SK-N-SH (cell line): ENCODE measurements at regions not wholly inside any gene's neighbourhood (a gene's known extent, or its start where the extent isn't known, plus 50 kb on each side); places are given as distances from the start of the nearest gene placed in this dataset.

Source experiments
- CTCF ChIA-PET: fragments of 300-600, 350-600 bp; formaldehyde crosslinking; extraction: SDS; loops from one replicate; lab custom pipeline; 2021; lab: Yijun Ruan, JAX
- POLR2A ChIA-PET: fragments of 350-600 bp; sonication (Branson Sonifier 250); formaldehyde crosslinking; extraction: SDS; loops from one replicate; lab custom pipeline; 2020; ENCODE audit warnings: antibody characterized with exemption, inconsistent platforms; lab: Yijun Ruan, JAX
- DNase-seq: peaks from one replicate; pipeline ENCODE4 v3.0.0; 2012
- H2AFZ ChIP-seq: fragments of 200-600 bp; sonication (generic); 2 replicates; pipeline ENCODE4 v1.8.1; 2016; ENCODE audit warnings: antibody characterized with exemption, mild to moderate bottlenecking, low read depth
- H3F3A ChIP-seq: fragments of 200-600 bp; sonication (generic); replicated peaks from 2 replicates; pipeline ENCODE3; 2016; ENCODE audit warnings: antibody characterized with exemption, mild to moderate bottlenecking; ENCODE audit not compliant: insufficient read depth
- H3K27ac ChIP-seq, 2 experiments: fragments of 200-500 bp in 1 of 2; fragments of 200-600 bp in 1 of 2; sonication (Bioruptor generic) in 1 of 2; sonication (generic), shearing (Covaris generic) in 1 of 2; 2 replicates each; pipeline versions ENCODE4 v1.5.1 to v1.6.1; 2014 to 2016; ENCODE audit warnings: low read depth in 2 of 2, inconsistent platforms in 1 of 2, low read length in 1 of 2, mild to moderate bottlenecking in 1 of 2, mixed read lengths in 1 of 2
- H3K27me3 ChIP-seq: fragments of 200-600 bp; sonication (generic), shearing (Covaris generic); 2 replicates; pipeline ENCODE4 v1.6.1; 2016; ENCODE audit warnings: mixed run types; ENCODE audit not compliant: insufficient read depth
- H3K36me3 ChIP-seq, 2 experiments: fragments of 200-500 bp in 1 of 2; fragments of 200-600 bp in 1 of 2; sonication (Bioruptor generic) in 1 of 2; sonication (generic) in 1 of 2; replicated peaks in 1 of 2; 2 replicates each; pipeline versions ENCODE3 to v1.5.1; 2014 to 2016; ENCODE audit warnings: low read length in 1 of 2, mild to moderate bottlenecking in 1 of 2; ENCODE audit not compliant: insufficient read depth in 2 of 2, control insufficient read depth in 1 of 2
- H3K4me1 ChIP-seq, 2 experiments: fragments of 200-500 bp in 1 of 2; fragments of 200-600 bp in 1 of 2; sonication (Bioruptor generic) in 1 of 2; sonication (generic), shearing (Covaris generic) in 1 of 2; 2 replicates each; pipeline versions ENCODE4 v1.5.1 to v1.6.1; 2014 to 2016; ENCODE audit warnings: low read depth in 1 of 2, low read length in 1 of 2, mixed run types in 1 of 2; ENCODE audit not compliant: insufficient read depth in 2 of 2, control insufficient read depth in 1 of 2
- H3K4me2 ChIP-seq: fragments of 200-600 bp; sonication (generic), shearing (Covaris generic); 2 replicates; pipeline ENCODE4 v1.6.1; 2017; ENCODE audit warnings: mixed run types
- H3K4me3 ChIP-seq, 2 experiments: fragments of 200-500 bp in 1 of 2; fragments of 200-600 bp in 1 of 2; sonication (Bioruptor generic) in 1 of 2; sonication (generic), shearing (Covaris generic) in 1 of 2; 2 replicates each; pipeline versions ENCODE4 v1.5.1 to v1.8.1; 2014 to 2016; ENCODE audit warnings: low read depth in 2 of 2, inconsistent platforms in 1 of 2, low read length in 1 of 2, mild to moderate bottlenecking in 1 of 2, mixed read lengths in 1 of 2, moderate library complexity in 1 of 2
- H3K79me2 ChIP-seq: fragments of 200-600 bp; sonication (generic); 2 replicates; pipeline ENCODE4 v1.8.1; 2017; ENCODE audit warnings: mild to moderate bottlenecking; ENCODE audit not compliant: insufficient read depth
- H3K9ac ChIP-seq: fragments of 200-600 bp; sonication (generic); 2 replicates; pipeline ENCODE4 v1.6.1; 2017; ENCODE audit warnings: mixed run types
- H3K9me2 ChIP-seq: fragments of 200-600 bp; sonication (generic); 2 replicates; pipeline ENCODE4 v1.6.1; 2017; ENCODE audit warnings: mixed run types
- H3K9me3 ChIP-seq: fragments of 200-600 bp; sonication (generic); 2 replicates; pipeline ENCODE4 v1.6.1; 2017; ENCODE audit warnings: mixed run types, mild to moderate bottlenecking, moderate library complexity
- H4K20me1 ChIP-seq: fragments of 200-600 bp; sonication (generic); 2 replicates; pipeline ENCODE4 v1.6.1; 2017; ENCODE audit warnings: mild to moderate bottlenecking, mixed run types; ENCODE audit not compliant: insufficient read depth
- EZH2phosphoT487 ChIP-seq: fragments of 200-600 bp; sonication (generic); IDR thresholded peaks from 2 replicates; pipeline ENCODE4 v1.6.1; 2017; ENCODE audit warnings: low read depth, mixed run types, mild to moderate bottlenecking, antibody characterized with exemption, moderate library complexity, borderline replicate concordance
- JUND ChIP-seq: IDR thresholded peaks from 2 replicates; pipeline ENCODE4 v1.4.0; 2012
- MXI1 ChIP-seq: IDR thresholded peaks from 2 replicates; pipeline ENCODE4 v1.6.1; 2012; ENCODE audit warnings: mild to moderate bottlenecking, low read depth, low read length, improper control_type of control experiment
- POLR2AphosphoS5 ChIP-seq: IDR thresholded peaks from 2 replicates; pipeline ENCODE4 v1.6.1; 2012; ENCODE audit warnings: low read depth, low read length
- RCOR1 ChIP-seq: fragments of 150-350 bp; IDR thresholded peaks from 2 replicates; pipeline ENCODE4 v1.6.1; 2017; ENCODE audit warnings: antibody characterized with exemption, low read length
- RXRA ChIP-seq: IDR thresholded peaks from 2 replicates; pipeline ENCODE4 v1.4.0; 2012; ENCODE audit warnings: low read depth, mild to moderate bottlenecking, borderline replicate concordance
- TAF1 ChIP-seq: IDR thresholded peaks from 2 replicates; pipeline ENCODE4 v1.6.1; 2012; ENCODE audit warnings: low read depth, mild to moderate bottlenecking, low read length, moderate library complexity, borderline replicate concordance
- TCF12 ChIP-seq: IDR thresholded peaks from 2 replicates; pipeline ENCODE4 v1.4.0; 2012
- WGBS: methylation state at CpG from one replicate; pipeline ENCODE4 v1.1.6; 2017; ENCODE audit warnings: low lambda C conversion rate; 5-methylcytosine and 5-hydroxymethylcytosine counted together
- TF ChIP-seq, protein P1 (sequence below): IDR thresholded peaks from 2 replicates; pipeline ENCODE4 v1.4.0; 2012; ENCODE audit warnings: low read depth
- TF ChIP-seq, protein P2 (sequence below): fragments of 150-350 bp; IDR thresholded peaks from 2 replicates; pipeline ENCODE4 v1.6.1; 2017; ENCODE audit warnings: antibody characterized with exemption, low read length, low read depth, borderline replicate concordance
- TF ChIP-seq, protein P3 (sequence below): fragments of 200-600 bp; sonication (generic); IDR thresholded peaks from 2 replicates; pipeline ENCODE4 v1.6.1; 2017; ENCODE audit warnings: antibody characterized with exemption, mild to moderate bottlenecking, moderate library complexity

DNA sequence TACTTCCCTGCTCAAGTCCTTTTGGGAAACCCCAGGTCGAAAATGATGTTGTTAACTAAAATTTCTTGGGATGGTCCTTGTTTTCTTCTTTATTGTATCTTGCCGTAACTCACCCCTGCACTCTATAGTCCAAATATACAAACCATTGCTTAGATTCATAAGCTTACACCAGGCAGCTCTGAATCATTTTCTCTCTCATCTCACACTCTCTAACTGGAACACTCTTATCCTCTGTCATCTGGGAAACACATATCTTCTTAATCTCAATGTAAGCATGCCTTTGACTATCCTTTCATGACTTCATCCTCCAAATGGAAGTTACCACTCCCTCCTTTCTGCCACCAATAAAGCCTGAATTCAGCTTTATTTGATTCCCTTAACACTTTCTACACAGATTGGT is 175.8 kb upstream of the ANK3 start:
- H3K4me1 ChIP-seq = no peaks in the 10 kb centered on the region; a peak in 2 of 4 replicates
- DNase-seq = no peak
- H3K79me2 ChIP-seq = no peaks in the 10 kb centered on the region
- no peak overlapping the region for H3K9ac ChIP-seq
- H4K20me1 ChIP-seq = no peaks in the 10 kb centered on the region
- H3K9me2 ChIP-seq = no peaks in the 10 kb centered on the region
- H3K27me3 ChIP-seq = no peaks in the 10 kb centered on the region
- no peak overlapping the region for H3K4me3 ChIP-seq
- CTCF ChIA-PET = no interaction called here
- H2AFZ ChIP-seq = no peak overlapping the region
- no peaks in the 10 kb centered on the region for H3K36me3 ChIP-seq
- no peak overlapping the region for H3K27ac ChIP-seq
- POLR2A ChIA-PET = no interaction called here
- WGBS = 49% methylated on average over 2 of the region's 2 CpGs
- no peaks in the 10 kb centered on the region for H3F3A ChIP-seq
- H3K4me2 ChIP-seq = no peak overlapping the region
- H3K9me3 ChIP-seq = no peaks in the 10 kb centered on the region
- TF ChIP-seq JUND (no peak), RXRA (no peak), POLR2AphosphoS5 (no peak)
- TF ChIP-seq, protein P1, sequence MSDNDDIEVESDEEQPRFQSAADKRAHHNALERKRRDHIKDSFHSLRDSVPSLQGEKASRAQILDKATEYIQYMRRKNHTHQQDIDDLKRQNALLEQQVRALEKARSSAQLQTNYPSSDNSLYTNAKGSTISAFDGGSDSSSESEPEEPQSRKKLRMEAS = no peak

DNA sequence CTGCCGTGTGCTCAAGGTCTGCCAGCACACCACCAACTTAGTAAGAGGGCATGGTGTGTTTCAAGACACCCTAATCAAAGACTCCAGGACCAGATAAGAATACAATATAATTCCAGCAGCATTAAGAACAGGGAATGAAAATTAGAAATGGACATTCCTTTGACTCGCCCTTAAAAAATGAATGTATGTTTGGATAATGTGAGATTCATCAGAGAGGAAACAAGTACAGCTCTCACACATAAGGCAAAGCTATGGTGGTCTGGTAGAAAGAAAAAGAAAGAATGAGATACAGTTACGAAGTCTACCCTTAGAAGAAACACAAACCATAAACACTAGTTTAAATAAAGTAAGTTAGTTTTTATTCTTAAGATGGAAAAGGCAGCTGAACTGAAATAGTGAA is 174.8 kb upstream of the ANK3 start:
- H3K27ac ChIP-seq = no peak overlapping the region
- no peaks in the 10 kb centered on the region for H3K9me2 ChIP-seq
- H3K36me3 ChIP-seq = no peaks in the 10 kb centered on the region
- no peaks in the 10 kb centered on the region; a peak in 2 of 4 replicates for H3K4me1 ChIP-seq
- H3K4me2 ChIP-seq = no peak overlapping the region
- no peaks in the 10 kb centered on the region for H3K9me3 ChIP-seq
- no peaks in the 10 kb centered on the region for H3F3A ChIP-seq
- no peak for DNase-seq
- no peak overlapping the region for H3K4me3 ChIP-seq
- no peak for TF ChIP-seq RCOR1
- TF ChIP-seq, protein P2, sequence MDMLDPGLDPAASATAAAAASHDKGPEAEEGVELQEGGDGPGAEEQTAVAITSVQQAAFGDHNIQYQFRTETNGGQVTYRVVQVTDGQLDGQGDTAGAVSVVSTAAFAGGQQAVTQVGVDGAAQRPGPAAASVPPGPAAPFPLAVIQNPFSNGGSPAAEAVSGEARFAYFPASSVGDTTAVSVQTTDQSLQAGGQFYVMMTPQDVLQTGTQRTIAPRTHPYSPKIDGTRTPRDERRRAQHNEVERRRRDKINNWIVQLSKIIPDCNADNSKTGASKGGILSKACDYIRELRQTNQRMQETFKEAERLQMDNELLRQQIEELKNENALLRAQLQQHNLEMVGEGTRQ = no peak
- TF ChIP-seq JUND = no peak
- TF ChIP-seq, protein P3, sequence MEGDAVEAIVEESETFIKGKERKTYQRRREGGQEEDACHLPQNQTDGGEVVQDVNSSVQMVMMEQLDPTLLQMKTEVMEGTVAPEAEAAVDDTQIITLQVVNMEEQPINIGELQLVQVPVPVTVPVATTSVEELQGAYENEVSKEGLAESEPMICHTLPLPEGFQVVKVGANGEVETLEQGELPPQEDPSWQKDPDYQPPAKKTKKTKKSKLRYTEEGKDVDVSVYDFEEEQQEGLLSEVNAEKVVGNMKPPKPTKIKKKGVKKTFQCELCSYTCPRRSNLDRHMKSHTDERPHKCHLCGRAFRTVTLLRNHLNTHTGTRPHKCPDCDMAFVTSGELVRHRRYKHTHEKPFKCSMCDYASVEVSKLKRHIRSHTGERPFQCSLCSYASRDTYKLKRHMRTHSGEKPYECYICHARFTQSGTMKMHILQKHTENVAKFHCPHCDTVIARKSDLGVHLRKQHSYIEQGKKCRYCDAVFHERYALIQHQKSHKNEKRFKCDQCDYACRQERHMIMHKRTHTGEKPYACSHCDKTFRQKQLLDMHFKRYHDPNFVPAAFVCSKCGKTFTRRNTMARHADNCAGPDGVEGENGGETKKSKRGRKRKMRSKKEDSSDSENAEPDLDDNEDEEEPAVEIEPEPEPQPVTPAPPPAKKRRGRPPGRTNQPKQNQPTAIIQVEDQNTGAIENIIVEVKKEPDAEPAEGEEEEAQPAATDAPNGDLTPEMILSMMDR = no peak
- TF ChIP-seq TAF1 = no peak
- no peak for TF ChIP-seq MXI1
- TF ChIP-seq, protein P1 = no peak
- no peak for TF ChIP-seq TCF12
- TF ChIP-seq EZH2phosphoT487 = no peak
- H3K27me3 ChIP-seq = no peaks in the 10 kb centered on the region
- ChIA-PET POLR2A (no interaction called here), CTCF (no interaction called here)
- no peak overlapping the region for H2AFZ ChIP-seq
- no peak overlapping the region for H3K9ac ChIP-seq
- no peaks in the 10 kb centered on the region for H4K20me1 ChIP-seq
- H3K79me2 ChIP-seq = no peaks in the 10 kb centered on the region
- 87% methylated on average over 3 of the region's 3 CpGs for WGBS
